HCT116 (cell line): ENCODE measurements at regions not wholly inside any gene's neighbourhood (a gene's known extent, or its start where the extent isn't known, plus 50 kb on each side); places are given as distances from the start of the nearest gene placed in this dataset.

Source experiments
- ATAC-seq: fragments of 200-7000 bp; cut with Tn5 transposase; 2 replicates; pipeline ENCODE4 v1.9.1; 2020; ENCODE audit warnings: mild to moderate bottlenecking, moderate library complexity
- BruUV-seq: library from RNA; stranded (reverse); fragments of 400-500 nt; replicated peaks from 2 replicates; lab custom pipeline; 2021; lab: Mats Ljungman, UMichigan
- CTCF ChIA-PET: fragments of 300-600 bp; sonication (Branson Sonifier 250); formaldehyde crosslinking; loops from one replicate; lab custom pipeline; 2021; ENCODE audit warnings: antibody characterized with exemption; lab: Charles Lee
- POLR2A ChIA-PET: fragments of 300-600, 350-600 bp; sonication (Branson Sonifier 250); formaldehyde crosslinking; loops from one replicate; lab custom pipeline; 2021; ENCODE audit warnings: antibody characterized with exemption; lab: Charles Lee
- RAD21 ChIA-PET, 2 experiments: fragments of 300-600 bp; sonication (Branson Sonifier 250); formaldehyde crosslinking; loops; one replicate each; lab custom pipeline; 2023; ENCODE audit warnings: low total read pairs in 2 of 2; ENCODE audit not compliant: uncharacterized antibody in 2 of 2, unreplicated experiment in 2 of 2, low non-redundant PET in 1 of 2; lab: Charles Lee
- DNase-seq: peaks from one replicate; pipeline ENCODE4 v3.0.0-alpha.2; 2010; ENCODE audit warnings: low read depth, low spot score
- H2AFZ ChIP-seq: fragments of 200-600 bp; shearing (Covaris generic), sonication (generic); 2 replicates; pipeline ENCODE4 v1.6.1; 2017; ENCODE audit warnings: low read depth, mixed run types, mixed read lengths, antibody characterized with exemption, low read length; ENCODE audit not compliant: poor library complexity, severe bottlenecking
- H3K27ac ChIP-seq: 2 replicates; pipeline ENCODE4 v1.5.1; 2012; ENCODE audit warnings: low read depth, low read length
- H3K27me3 ChIP-seq: fragments of 200-600 bp; sonication (generic); 2 replicates; pipeline ENCODE4 v1.6.1; 2016; ENCODE audit warnings: mixed run types, low read length, mixed read lengths; ENCODE audit not compliant: insufficient read depth
- H3K36me3 ChIP-seq, 2 experiments: fragments of 200-500 bp in 1 of 2; fragments of 200-600 bp in 1 of 2; sonication (Bioruptor generic) in 1 of 2; sonication (generic) in 1 of 2; 2 replicates each; pipeline versions ENCODE4 v1.5.1 to v1.6.1; 2014 to 2016; ENCODE audit warnings: low read length in 2 of 2, inconsistent platforms in 1 of 2, mixed read lengths in 1 of 2, mixed run types in 1 of 2; ENCODE audit not compliant: insufficient read depth in 2 of 2, control insufficient read depth in 1 of 2
- H3K4me1 ChIP-seq, 2 experiments: fragments of 200-600 bp in 1 of 2; sonication (generic) in 1 of 2; 2 replicates each; pipeline versions ENCODE4 v1.5.1 to v1.6.1; 2012 to 2017; ENCODE audit warnings: low read length in 2 of 2, inconsistent platforms in 1 of 2, mild to moderate bottlenecking in 1 of 2, mixed read lengths in 1 of 2, mixed run types in 1 of 2, moderate library complexity in 1 of 2; ENCODE audit not compliant: insufficient read depth in 2 of 2, control insufficient read depth in 1 of 2
- H3K4me2 ChIP-seq: fragments of 200-600 bp; sonication (generic); 2 replicates; pipeline ENCODE4 v1.6.1; 2017; ENCODE audit warnings: mixed run types, low read length, mixed read lengths
- H3K4me3 ChIP-seq, 2 experiments: fragments of 200-600 bp in 1 of 2; sonication (generic) in 1 of 2; replicated peaks in 1 of 2; 2 replicates each; pipeline ENCODE4 v1.5.1; 2011 to 2016; ENCODE audit warnings: low read length in 2 of 2, control low read depth in 1 of 2, low read depth in 1 of 2, mild to moderate bottlenecking in 1 of 2, mixed read lengths in 1 of 2, mixed run types in 1 of 2
- H3K79me2 ChIP-seq: fragments of 200-600 bp; sonication (generic); 2 replicates; pipeline ENCODE4 v1.6.1; 2017; ENCODE audit warnings: mild to moderate bottlenecking, mixed run types, low read length, moderate library complexity, mixed read lengths; ENCODE audit not compliant: insufficient read depth
- H3K9ac ChIP-seq: fragments of 200-600 bp; sonication (generic); 2 replicates; pipeline ENCODE4 v1.6.1; 2016; ENCODE audit warnings: low read length, mixed read lengths
- H3K9me2 ChIP-seq: fragments of 200-600 bp; sonication (generic), shearing (Covaris generic); 2 replicates; pipeline ENCODE4 v1.6.1; 2017; ENCODE audit warnings: mixed run types, mild to moderate bottlenecking, moderate library complexity; ENCODE audit not compliant: insufficient read depth
- H3K9me3 ChIP-seq, 2 experiments: fragments of 200-500 bp in 1 of 2; fragments of 200-600 bp in 1 of 2; sonication (Bioruptor generic) in 1 of 2; sonication (generic) in 1 of 2; 2 replicates each; pipeline ENCODE4 v1.6.1; 2014 to 2017; ENCODE audit warnings: low read length in 2 of 2, mixed read lengths in 2 of 2, inconsistent platforms in 1 of 2, low read depth in 1 of 2, mild to moderate bottlenecking in 1 of 2, mixed run types in 1 of 2, moderate library complexity in 1 of 2; ENCODE audit not compliant: control insufficient read depth in 1 of 2, insufficient read depth in 1 of 2
- H4K20me1 ChIP-seq: fragments of 200-600 bp; sonication (generic), shearing (Covaris generic); 2 replicates; pipeline ENCODE4 v1.6.1; 2017; ENCODE audit warnings: mixed run types, mild to moderate bottlenecking, moderate library complexity; ENCODE audit not compliant: insufficient read depth
- CBX3 ChIP-seq: IDR thresholded peaks from 2 replicates; pipeline ENCODE4 v1.6.1; 2012; ENCODE audit warnings: low read depth
- CEBPB ChIP-seq: IDR thresholded peaks from 2 replicates; pipeline ENCODE4 v1.6.1; 2012; ENCODE audit warnings: low read depth
- EGR1 ChIP-seq: IDR thresholded peaks from 2 replicates; pipeline ENCODE4 v1.6.1; 2012; ENCODE audit warnings: low read depth
- ELF1 ChIP-seq: IDR thresholded peaks from 2 replicates; pipeline ENCODE4 v1.6.1; 2012; ENCODE audit warnings: low read depth, borderline replicate concordance
- EZH2 ChIP-seq: fragments of 200-600 bp; sonication (generic); IDR thresholded peaks from 2 replicates; pipeline ENCODE4 v1.6.1; 2017; ENCODE audit warnings: antibody characterized with exemption, mixed run types
- JUND ChIP-seq: IDR thresholded peaks from 2 replicates; pipeline ENCODE4 v1.6.1; 2012
- MAX ChIP-seq: IDR thresholded peaks from 2 replicates; pipeline ENCODE4 v1.6.1; 2012
- POLR2A ChIP-seq: IDR thresholded peaks from 2 replicates; pipeline ENCODE4 v1.7.0; 2011; ENCODE audit warnings: borderline replicate concordance; ENCODE audit not compliant: insufficient read depth, insufficient read length; ENCODE audit errors: extremely low read depth
- POLR2AphosphoS5 ChIP-seq: IDR thresholded peaks from 2 replicates; pipeline ENCODE4 v1.6.1; 2011; ENCODE audit warnings: mild to moderate bottlenecking, low read depth, low read length, moderate library complexity
- RAD21 ChIP-seq: IDR thresholded peaks from 2 replicates; pipeline ENCODE4 v1.6.1; 2012; ENCODE audit warnings: low read depth, mild to moderate bottlenecking
- SIN3A ChIP-seq: IDR thresholded peaks from 2 replicates; pipeline ENCODE4 v1.6.1; 2012; ENCODE audit warnings: low read depth
- SP1 ChIP-seq: IDR thresholded peaks from 2 replicates; pipeline ENCODE4 v1.6.1; 2012; ENCODE audit warnings: low read depth
- SRF ChIP-seq: IDR thresholded peaks from 2 replicates; pipeline ENCODE4 v1.6.1; 2012; ENCODE audit warnings: low read depth
- TCF7L2 ChIP-seq: IDR thresholded peaks from 2 replicates; pipeline ENCODE4 v1.7.0; 2011; ENCODE audit warnings: borderline replicate concordance, inconsistent platforms; ENCODE audit not compliant: insufficient read depth, insufficient read length; ENCODE audit errors: extremely low read depth
- ZFX ChIP-seq: fragments of 450-650 bp; IDR thresholded peaks from 2 replicates; pipeline ENCODE4 v1.6.1; 2017
- intact Hi-C: fragments of 100-400 bp; cut with micrococcal nuclease; formaldehyde crosslinking; loops from 2 replicates; pipeline ENCODE4 v1.10.0; 2022

GRCh38 chr4:19437008-19437407 is 814.7 kb upstream of the SLIT2 start (continued):
- TF ChIP-seq ZFX (no peak), CBX3 (no peak), MAX (no peak), ELF1 (no peak), POLR2AphosphoS5 (no peak), POLR2A (no peak), SIN3A (no peak), EZH2 (no peak), EGR1 (no peak), RAD21 (no peak), SRF (no peak), JUND (no peak), SP1 (no peak), TCF7L2 (no peak)
- TF ChIP-seq, all 23 proteins: peak for 0

DNA sequence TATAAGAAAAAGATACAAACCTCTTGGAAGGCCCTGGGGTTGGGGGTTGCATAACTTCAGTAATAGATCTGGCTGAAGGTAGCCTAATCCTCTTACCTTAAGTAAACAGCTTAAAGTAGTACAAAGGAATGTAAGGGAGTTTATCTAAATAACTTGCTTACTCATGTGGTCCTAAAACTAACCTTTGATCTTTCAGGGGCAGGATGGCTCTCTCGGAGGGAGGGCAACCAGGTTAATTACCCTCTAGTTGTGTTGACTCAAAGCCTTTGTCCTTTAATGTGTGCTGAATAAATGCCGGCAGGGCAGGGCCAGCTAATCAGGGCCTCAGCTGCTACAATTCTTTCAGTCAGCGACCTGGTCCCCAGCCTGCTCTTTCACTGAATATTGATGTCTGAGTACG is 822.0 kb upstream of the SLIT2 start:
- Histone ChIP-seq H3K9me3 (no peaks in the 10 kb centered on the region), H3K9ac (no peak overlapping the region), H3K27ac (no peak overlapping the region), H3K79me2 (no peaks in the 10 kb centered on the region), H4K20me1 (no peaks in the 10 kb centered on the region), H2AFZ (no peak overlapping the region), H3K4me3 (no peak overlapping the region), H3K9me2 (no peaks in the 10 kb centered on the region), H3K4me2 (no peak overlapping the region), H3K36me3 (no peaks in the 10 kb centered on the region), H3K27me3 (no peaks in the 10 kb centered on the region), H3K4me1 (0 out of 4 replicates have a peak, but pooled peaks cover 0 to 2% of the 10 kb centered on the region in 2 experiments)
- intact Hi-C loops = no loop called here
- DNase-seq (no peak), ATAC-seq (peak; percentile 30; the same call in 1 of the 2 replicates)
- POLR2A ChIA-PET = no interaction called here
- RAD21 ChIA-PET = no interaction called here
- BruUV-seq = no TSS peak
- TF ChIP-seq CEBPB (no peak), TCF7L2 (peak; percentile 62)
- CTCF ChIA-PET = no interaction called here
